GM12873 (cell line): ENCODE measurements at regions not wholly inside any gene's neighbourhood (a gene's known extent, or its start where the extent isn't known, plus 50 kb on each side); places are given as distances from the start of the nearest gene placed in this dataset.

ENCODE experiments used
- CTCF ChIP-seq: IDR thresholded peaks from 2 replicates; pipeline ENCODE4 v1.5.1; 2012; ENCODE audit warnings: low read depth, mild to moderate bottlenecking, moderate library complexity, low read length, control low read depth; ENCODE audit not compliant: insufficient read depth; ENCODE audit errors: missing control alignments

- no peak for TF ChIP-seq CTCF
These were observed 286.5 kb downstream of the ALDH8A1 start for GRCh38 chr6:134663356-134663755.

GRCh38 chr6:134662077-134662700 is 287.7 kb downstream of the ALDH8A1 start:
- TF ChIP-seq CTCF: no peak

- no peak for TF ChIP-seq CTCF
These were observed 291.3 kb downstream of the ALDH8A1 start for GRCh38 chr6:134658596-134658995.

- TF ChIP-seq CTCF: no peak
These were observed 292.0 kb downstream of the ALDH8A1 start for GRCh38 chr6:134657751-134658527.

- TF ChIP-seq CTCF: no peak
These were observed 292.6 kb downstream of the ALDH8A1 start for GRCh38 chr6:134657343-134657742.

- no peak for TF ChIP-seq CTCF
These were observed 295.1 kb downstream of the ALDH8A1 start for GRCh38 chr6:134654751-134655150.

GRCh38 chr6:134651519-134651918 is 298.4 kb downstream of the ALDH8A1 start:
- no peak for TF ChIP-seq CTCF
